Liver (tissue), 3 donors: ENCODE measurements at regions not wholly inside any gene's neighbourhood (a gene's known extent, or its start where the extent isn't known, plus 50 kb on each side); places are given as distances from the start of the nearest gene placed in this dataset.

Source experiments
- CTCF ChIP-seq: fragments of 150-350 bp; IDR thresholded peaks from 2 replicates; pipeline ENCODE4 v1.5.1; 2017; ENCODE audit warnings: improper control_type of control experiment, low read depth, low read length; ENCODE audit not compliant: missing input control
- JUND ChIP-seq, 2 donors: IDR thresholded peaks; 2 replicates each; pipeline ENCODE4 v1.6.1; 2016; ENCODE audit warnings: antibody characterized with exemption in 2 of 2
- YY1 ChIP-seq: IDR thresholded peaks from 2 replicates; pipeline ENCODE4 v1.6.1; 2016; ENCODE audit warnings: antibody characterized with exemption, mild to moderate bottlenecking
- donor health status: healthy.
- donor health status: healthy.

DNA sequence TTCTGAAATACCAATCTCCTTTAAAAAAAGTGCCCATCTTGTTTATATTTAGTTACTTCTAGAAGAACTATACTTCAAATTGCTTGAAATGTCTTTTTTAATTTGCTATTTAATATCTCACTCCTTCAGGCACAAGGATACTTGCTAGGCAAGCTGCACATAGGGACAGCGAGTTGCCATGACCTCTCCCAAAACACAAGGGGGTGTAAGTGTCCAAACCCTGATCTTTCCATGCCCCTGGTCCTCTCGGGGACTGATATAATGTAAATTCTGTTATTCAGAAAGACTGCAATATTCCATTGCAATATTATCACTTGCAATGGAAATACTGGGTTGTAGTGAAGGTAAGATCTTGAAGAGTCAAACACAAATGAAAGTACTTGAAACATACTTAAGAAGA is 480.4 kb downstream of the CETN3 start:
- TF ChIP-seq CTCF (no peak), YY1 (no peak), JUND (IDR thresholded peaks at IDR 0.05) (no peak)
